A549 (cell line): ENCODE measurements at regions not wholly inside any gene's neighbourhood (a gene's known extent, or its start where the extent isn't known, plus 50 kb on each side); places are given as distances from the start of the nearest gene placed in this dataset.

ENCODE experiments used
- ATAC-seq, 2 experiments: fragments of 200-7000 bp in 1 of 2; fragments of >200 bp in 1 of 2; cut with Nextera tagmentation in 1 of 2; cut with Tn5 transposase in 1 of 2; 3 replicates each; pipeline versions ENCODE4 v1.8.0 to v1.9.1; 2018 to 2020; ENCODE audit warnings: mild to moderate bottlenecking in 1 of 2, moderate library complexity in 1 of 2
- CTCF ChIA-PET: fragments of 300-600 bp; sonication (Branson Sonifier 250); formaldehyde crosslinking; extraction: SDS; loops from one replicate; lab custom pipeline; 2021; ENCODE audit warnings: antibody characterized with exemption, inconsistent platforms; lab: Yijun Ruan, JAX
- POLR2A ChIA-PET: fragments of 350-600 bp; formaldehyde crosslinking; extraction: SDS; loops from one replicate; lab custom pipeline; 2021; ENCODE audit warnings: antibody characterized with exemption, inconsistent platforms; lab: Yijun Ruan, JAX
- DNase-seq, 2 experiments: peaks; one replicate each; pipeline versions ENCODE4 v3.0.0 to v3.0.0-alpha.2; 2011 to 2016; ENCODE audit warnings: low read depth in 1 of 2, low spot score in 1 of 2
- FAIRE-seq: peaks from 2 replicates; lab custom pipeline; 2011; peaks lifted over from hg19 to GRCh38; lab: Jason Lieb, UNC
- H3K27ac ChIP-seq, 2 experiments: fragments of >200 bp; sonication (Bioruptor Twin); formaldehyde crosslinking; 3 replicates each; pipeline ENCODE4 v1.5.1; 2016 to 2017
- H3K4me1 ChIP-seq: fragments of >200 bp; sonication (Bioruptor Twin); formaldehyde crosslinking; 3 replicates; pipeline ENCODE4 v1.6.1; 2016
- H3K4me2 ChIP-seq: fragments of >200 bp; sonication (Bioruptor Twin); formaldehyde crosslinking; 3 replicates; pipeline ENCODE4 v1.6.1; 2016
- H3K4me3 ChIP-seq: fragments of >200 bp; sonication (Bioruptor Twin); formaldehyde crosslinking; 3 replicates; pipeline ENCODE4 v1.5.1; 2016
- H3K9me3 ChIP-seq: fragments of >200 bp; sonication (Bioruptor Twin); formaldehyde crosslinking; 3 replicates; pipeline ENCODE4 v1.6.1; 2016
- BHLHE40 ChIP-seq: IDR thresholded peaks from 2 replicates; pipeline ENCODE4 v1.6.1; 2012; ENCODE audit warnings: low read depth, low read length, inconsistent platforms
- CBX2 ChIP-seq: fragments of 200-600 bp; sonication (generic); IDR thresholded peaks from 2 replicates; pipeline ENCODE4 v1.6.1; 2016; ENCODE audit warnings: low read depth, mild to moderate bottlenecking, borderline replicate concordance
- CBX8 ChIP-seq: fragments of 200-600 bp; sonication (generic); IDR thresholded peaks from 2 replicates; pipeline ENCODE4 v1.6.1; 2016
- CHD4 ChIP-seq: fragments of 200-600 bp; sonication (generic); IDR thresholded peaks from 2 replicates; pipeline ENCODE4 v1.6.1; 2016; ENCODE audit warnings: antibody characterized with exemption, mild to moderate bottlenecking, borderline replicate concordance
- EHMT2 ChIP-seq: fragments of 200-600 bp; sonication (generic); IDR thresholded peaks from 2 replicates; pipeline ENCODE4 v1.6.1; 2016; ENCODE audit warnings: antibody characterized with exemption, low read depth, mild to moderate bottlenecking, moderate library complexity
- ESRRA ChIP-seq: fragments of 150-350 bp; IDR thresholded peaks from 2 replicates; pipeline ENCODE4 v1.6.1; 2014; ENCODE audit warnings: mild to moderate bottlenecking, low read length, borderline replicate concordance
- HOXA7 ChIP-seq: fragments of 250-450 bp; sonication (Bioruptor Pico); IDR thresholded peaks from 2 replicates; pipeline ENCODE4 v1.5.0; 2020; ENCODE audit warnings: mild to moderate bottlenecking, moderate library complexity
- KDM5A ChIP-seq: fragments of 200-600 bp; sonication (generic); IDR thresholded peaks from 2 replicates; pipeline ENCODE4 v1.6.1; 2016; ENCODE audit warnings: antibody characterized with exemption, mild to moderate bottlenecking
- NR3C1 ChIP-seq: fragments of >200 bp; sonication (Bioruptor Twin); formaldehyde crosslinking; IDR thresholded peaks from 3 replicates; pipeline ENCODE4 v1.6.1; 2017
- PHF8 ChIP-seq: fragments of 200-600 bp; sonication (generic); IDR thresholded peaks from 2 replicates; pipeline ENCODE4 v1.6.1; 2016; ENCODE audit warnings: low read depth, mild to moderate bottlenecking, antibody characterized with exemption, moderate library complexity, borderline replicate concordance
- POLR2AphosphoS2 ChIP-seq: conservative IDR thresholded peaks from 2 replicates; pipeline ENCODE4 v1.6.1; 2012; ENCODE audit warnings: low read length, improper control_type of control experiment, inconsistent platforms
- RCOR1 ChIP-seq: fragments of 150-350 bp; IDR thresholded peaks from 2 replicates; pipeline ENCODE4 v1.6.1; 2014; ENCODE audit warnings: antibody characterized with exemption, low read length, low read depth
- RFX5 ChIP-seq: fragments of 450-650 bp; IDR thresholded peaks from 2 replicates; pipeline ENCODE4 v1.7.1; 2014; ENCODE audit warnings: antibody characterized with exemption, mild to moderate bottlenecking, moderate library complexity
- SMC3 ChIP-seq: fragments of >200 bp; sonication (Bioruptor Twin); formaldehyde crosslinking; IDR thresholded peaks from 3 replicates; pipeline ENCODE4 v1.6.1; 2018; ENCODE audit warnings: inconsistent platforms
- SREBF2 ChIP-seq: fragments of 450-650 bp; IDR thresholded peaks from 2 replicates; pipeline ENCODE4 v1.6.1; 2014; ENCODE audit warnings: mild to moderate bottlenecking, moderate library complexity
- ZC3H11A ChIP-seq: fragments of 450-650 bp; IDR thresholded peaks from 2 replicates; pipeline ENCODE4 v1.6.1; 2014; ENCODE audit warnings: antibody characterized with exemption, mild to moderate bottlenecking
- ZSCAN20 ChIP-seq: fragments of 250-450 bp; sonication (Bioruptor Pico); IDR thresholded peaks from 2 replicates; pipeline ENCODE4 v1.8.0; 2022; ENCODE audit warnings: mild to moderate bottlenecking, moderate library complexity
- WGBS: methylation state at CpG from one replicate; pipeline ENCODE4 v1.1.6; 2017; ENCODE audit errors: missing lambda C conversion rate; 5-methylcytosine and 5-hydroxymethylcytosine counted together
- TF ChIP-seq, protein P1 (sequence below): fragments of >200 bp; sonication (Bioruptor Twin); formaldehyde crosslinking; IDR thresholded peaks from 3 replicates; pipeline ENCODE4 v1.6.1; 2016
- TF ChIP-seq, protein P2 (sequence below): IDR thresholded peaks from 2 replicates; pipeline ENCODE4 v1.6.1; 2012
- TF ChIP-seq, protein P3 (sequence below): fragments of 200-600 bp; sonication (generic); IDR thresholded peaks from 2 replicates; pipeline ENCODE4 v1.6.1; 2016; ENCODE audit warnings: antibody characterized with exemption, mild to moderate bottlenecking, moderate library complexity
- TF ChIP-seq, protein P4 (sequence below): fragments of 450-650 bp; IDR thresholded peaks from 2 replicates; pipeline ENCODE4 v1.6.1; 2014; ENCODE audit warnings: antibody characterized with exemption

DNA sequence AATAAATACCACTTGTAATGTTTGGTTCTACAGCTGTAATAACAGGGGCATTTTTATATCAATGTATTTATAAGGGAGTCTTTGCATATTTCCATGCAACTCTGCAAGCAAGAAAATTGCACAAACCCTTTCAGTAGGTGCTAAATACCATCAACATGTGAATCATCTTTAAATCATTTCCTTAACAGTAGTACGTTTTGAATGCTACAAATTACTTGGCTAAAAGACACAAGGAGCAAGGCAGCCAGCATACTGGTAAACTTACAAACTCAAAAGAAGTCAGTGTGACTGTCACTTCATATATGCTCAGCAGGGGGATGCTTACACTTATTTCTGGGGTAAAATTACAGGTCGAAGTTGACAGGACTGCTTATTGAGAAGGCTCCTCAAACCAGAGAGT is 402.4 kb downstream of the EFNB2 start:
- 11% methylated on average over 2 of the region's 2 CpGs for WGBS
- TF ChIP-seq CBX8 (no peak), NR3C1 (no peak)
- TF ChIP-seq, protein P1, sequence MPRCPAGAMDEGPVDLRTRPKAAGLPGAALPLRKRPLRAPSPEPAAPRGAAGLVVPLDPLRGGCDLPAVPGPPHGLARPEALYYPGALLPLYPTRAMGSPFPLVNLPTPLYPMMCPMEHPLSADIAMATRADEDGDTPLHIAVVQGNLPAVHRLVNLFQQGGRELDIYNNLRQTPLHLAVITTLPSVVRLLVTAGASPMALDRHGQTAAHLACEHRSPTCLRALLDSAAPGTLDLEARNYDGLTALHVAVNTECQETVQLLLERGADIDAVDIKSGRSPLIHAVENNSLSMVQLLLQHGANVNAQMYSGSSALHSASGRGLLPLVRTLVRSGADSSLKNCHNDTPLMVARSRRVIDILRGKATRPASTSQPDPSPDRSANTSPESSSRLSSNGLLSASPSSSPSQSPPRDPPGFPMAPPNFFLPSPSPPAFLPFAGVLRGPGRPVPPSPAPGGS = no peak
- TF ChIP-seq, protein P2, sequence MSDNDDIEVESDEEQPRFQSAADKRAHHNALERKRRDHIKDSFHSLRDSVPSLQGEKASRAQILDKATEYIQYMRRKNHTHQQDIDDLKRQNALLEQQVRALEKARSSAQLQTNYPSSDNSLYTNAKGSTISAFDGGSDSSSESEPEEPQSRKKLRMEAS = no peak
- no peak for FAIRE-seq
- H3K4me2 ChIP-seq = peak overlapping the region; percentile 43; the same call in 2 of the 3 replicates
- DNase-seq = no peak
- peaks cover 17% of the 10 kb centered on the region for H3K4me1 ChIP-seq
- H3K4me3 ChIP-seq = no peak overlapping the region
- CTCF ChIA-PET = no interaction called here
- no peak overlapping the region for H3K27ac ChIP-seq
- POLR2A ChIA-PET = no interaction called here
- no peaks in the 10 kb centered on the region for H3K9me3 ChIP-seq
- no peak for ATAC-seq

DNA sequence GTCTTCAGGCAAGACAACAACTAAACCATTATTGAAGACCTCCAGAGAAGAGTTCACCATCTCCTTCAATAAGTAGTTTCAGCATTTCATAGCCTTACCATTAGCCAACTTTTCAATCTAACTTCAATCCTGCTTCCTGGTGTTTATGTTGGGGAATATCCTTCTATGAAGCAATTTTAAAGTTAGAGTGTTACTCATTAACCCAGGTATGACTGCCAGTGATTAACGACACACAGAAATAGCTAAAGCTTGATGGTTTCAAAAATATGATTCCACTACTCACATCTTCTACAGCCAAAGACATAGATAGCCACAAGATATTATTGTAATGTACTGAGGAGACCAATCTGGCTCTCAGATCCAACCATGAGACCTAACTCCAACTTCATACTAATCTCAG is 403.2 kb downstream of the EFNB2 start:
- no peak overlapping the region for H3K4me3 ChIP-seq
- ChIA-PET CTCF (interaction anchor here (1.1 kb wide), 1 partner anchor 390 kb away, joined by 3 read pairs; no protein-coding TSS in a partner anchor), POLR2A (no interaction called here)
- no peak for FAIRE-seq
- H3K9me3 ChIP-seq = no peaks in the 10 kb centered on the region
- peak overlapping the region; percentile 43; the same call in 2 of the 3 replicates for H3K4me2 ChIP-seq
- H3K27ac ChIP-seq = no peak overlapping the region; a peak in 1 of 6 replicates
- TF ChIP-seq ZC3H11A (no peak), CBX2 (no peak), HOXA7 (CRISPR knock-in tag) (no peak), BHLHE40 (no peak), ESRRA (no peak), SMC3 (no peak), RCOR1 (no peak), KDM5A (no peak), POLR2AphosphoS2 (no peak), EHMT2 (no peak), PHF8 (no peak), ZSCAN20 (no peak), RFX5 (no peak), SREBF2 (no peak)
- TF ChIP-seq, protein P3, sequence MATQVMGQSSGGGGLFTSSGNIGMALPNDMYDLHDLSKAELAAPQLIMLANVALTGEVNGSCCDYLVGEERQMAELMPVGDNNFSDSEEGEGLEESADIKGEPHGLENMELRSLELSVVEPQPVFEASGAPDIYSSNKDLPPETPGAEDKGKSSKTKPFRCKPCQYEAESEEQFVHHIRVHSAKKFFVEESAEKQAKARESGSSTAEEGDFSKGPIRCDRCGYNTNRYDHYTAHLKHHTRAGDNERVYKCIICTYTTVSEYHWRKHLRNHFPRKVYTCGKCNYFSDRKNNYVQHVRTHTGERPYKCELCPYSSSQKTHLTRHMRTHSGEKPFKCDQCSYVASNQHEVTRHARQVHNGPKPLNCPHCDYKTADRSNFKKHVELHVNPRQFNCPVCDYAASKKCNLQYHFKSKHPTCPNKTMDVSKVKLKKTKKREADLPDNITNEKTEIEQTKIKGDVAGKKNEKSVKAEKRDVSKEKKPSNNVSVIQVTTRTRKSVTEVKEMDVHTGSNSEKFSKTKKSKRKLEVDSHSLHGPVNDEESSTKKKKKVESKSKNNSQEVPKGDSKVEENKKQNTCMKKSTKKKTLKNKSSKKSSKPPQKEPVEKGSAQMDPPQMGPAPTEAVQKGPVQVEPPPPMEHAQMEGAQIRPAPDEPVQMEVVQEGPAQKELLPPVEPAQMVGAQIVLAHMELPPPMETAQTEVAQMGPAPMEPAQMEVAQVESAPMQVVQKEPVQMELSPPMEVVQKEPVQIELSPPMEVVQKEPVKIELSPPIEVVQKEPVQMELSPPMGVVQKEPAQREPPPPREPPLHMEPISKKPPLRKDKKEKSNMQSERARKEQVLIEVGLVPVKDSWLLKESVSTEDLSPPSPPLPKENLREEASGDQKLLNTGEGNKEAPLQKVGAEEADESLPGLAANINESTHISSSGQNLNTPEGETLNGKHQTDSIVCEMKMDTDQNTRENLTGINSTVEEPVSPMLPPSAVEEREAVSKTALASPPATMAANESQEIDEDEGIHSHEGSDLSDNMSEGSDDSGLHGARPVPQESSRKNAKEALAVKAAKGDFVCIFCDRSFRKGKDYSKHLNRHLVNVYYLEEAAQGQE = no peak
- peaks cover 17% of the 10 kb centered on the region for H3K4me1 ChIP-seq
- no peak for ATAC-seq
- DNase-seq = no peak
- whole genome bisulfite sequencing = 0% methylated on average over 1 of the region's 1 CpG

DNA sequence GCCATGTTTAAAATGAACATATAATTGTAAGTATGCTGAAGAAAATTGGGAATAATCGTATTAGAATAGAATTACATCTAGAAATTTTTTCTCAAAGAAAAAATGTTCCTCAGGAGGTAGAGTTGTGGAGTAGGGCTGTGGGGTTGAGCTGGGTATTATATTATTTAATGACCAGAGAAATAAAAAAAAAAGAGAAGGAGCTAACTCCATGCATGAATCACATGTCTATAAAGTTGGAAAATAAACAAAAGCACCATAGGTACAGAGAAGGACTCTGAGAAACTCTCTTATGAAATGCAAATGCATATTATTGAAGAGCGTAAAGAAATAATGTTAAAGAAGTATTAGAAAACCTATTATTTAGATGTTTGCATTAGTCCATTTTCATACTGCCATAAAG is 405.5 kb downstream of the EFNB2 start:
- TF ChIP-seq RCOR1 = no peak
- TF ChIP-seq CHD4 = no peak
- TF ChIP-seq, protein P4, sequence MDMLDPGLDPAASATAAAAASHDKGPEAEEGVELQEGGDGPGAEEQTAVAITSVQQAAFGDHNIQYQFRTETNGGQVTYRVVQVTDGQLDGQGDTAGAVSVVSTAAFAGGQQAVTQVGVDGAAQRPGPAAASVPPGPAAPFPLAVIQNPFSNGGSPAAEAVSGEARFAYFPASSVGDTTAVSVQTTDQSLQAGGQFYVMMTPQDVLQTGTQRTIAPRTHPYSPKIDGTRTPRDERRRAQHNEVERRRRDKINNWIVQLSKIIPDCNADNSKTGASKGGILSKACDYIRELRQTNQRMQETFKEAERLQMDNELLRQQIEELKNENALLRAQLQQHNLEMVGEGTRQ = no peak
- CTCF ChIA-PET = no interaction called here
- no peak overlapping the region for H3K4me2 ChIP-seq
- no peaks in the 10 kb centered on the region for H3K9me3 ChIP-seq
- H3K4me1 ChIP-seq = peaks cover 17% of the 10 kb centered on the region
- no peak overlapping the region for H3K4me3 ChIP-seq
- ATAC-seq = no peak
- 45% methylated on average over 2 of the region's 2 CpGs for WGBS
- FAIRE-seq = no peak
- DNase-seq = no peak
- POLR2A ChIA-PET = no interaction called here
- no peak overlapping the region for H3K27ac ChIP-seq
